ENCODE measurements at regions not wholly inside any gene's neighbourhood (a gene's known extent, or its start where the extent isn't known, plus 50 kb on each side); places are given as distances from the start of the nearest gene placed in this dataset.

GRCh38 chr1:229107304-229107815 lies 163.6 kb upstream of the RAB4A start:
- Histone ChIP-seq H3K36me3 (ENCODE audit: insufficient read depth) (no peaks in the 10 kb centered on the region), H3K4me2 (no peak overlapping the region), H3K27ac (ENCODE audit: low read depth) (no peak overlapping the region), H3K4me1 (ENCODE audit: insufficient read depth) (0 out of 2 replicates have a peak, but pooled peaks cover 5% of the 10 kb centered on the region), H2AFZ (no peak overlapping the region), H3K4me3 (no peak overlapping the region), H4K20me1 (replicated peaks; ENCODE audit: insufficient read depth) (no peaks in the 10 kb centered on the region), H3F3A (replicated peaks; ENCODE audit: low read depth) (no peaks in the 10 kb centered on the region), H3K79me2 (replicated peaks; ENCODE audit: insufficient read depth) (no peaks in the 10 kb centered on the region), H3K27me3 (ENCODE audit: insufficient read depth) (no peaks in the 10 kb centered on the region), H3K9me2 (ENCODE audit: insufficient read depth) (no peaks in the 10 kb centered on the region)
- DNase-seq (ENCODE audit: low spot score) (no peak), ATAC-seq (no peak)
- TF ChIP-seq ZNF462 (CRISPR knock-in tag; IDR thresholded peaks at IDR 0.05) (no peak), EZH2 (IDR thresholded peaks at IDR 0.05; ENCODE audit: low read depth, unreplicated experiment) (no peak), EZH2phosphoT487 (IDR thresholded peaks at IDR 0.05; ENCODE audit: unreplicated experiment) (no peak), STAT1 (IDR thresholded peaks at IDR 0.05; ENCODE audit: unreplicated experiment) (no peak), POLR2AphosphoS5 (IDR thresholded peaks at IDR 0.05; ENCODE audit: low read depth) (no peak)
- no peak overlapping the region for H3K4me3 Mint-ChIP-seq
- H3K9me3 Mint-ChIP-seq = no peaks in the 10 kb centered on the region; the same call in 2 of the 3 replicates
- H3K27me3 Mint-ChIP-seq (ENCODE audit: insufficient read depth, low read depth, poor library complexity) = peaks cover 1% of the 10 kb centered on the region
- H3K4me1 Mint-ChIP-seq = peaks cover 27% of the 10 kb centered on the region
- no peaks in the 10 kb centered on the region; the same call in 2 of the 3 replicates for H3K36me3 Mint-ChIP-seq (ENCODE audit: low read depth)
- no peak overlapping the region for H3K27ac Mint-ChIP-seq

GRCh38 chr1:229107972-229108371 lies 162.9 kb upstream of the RAB4A start:
- no peak overlapping the region for H2AFZ ChIP-seq
- Mint-ChIP-seq H3K4me1 (peaks cover 25% of the 10 kb centered on the region), H3K9me3 (no peaks in the 10 kb centered on the region; the same call in 2 of the 3 replicates), H3K27me3 (ENCODE audit: insufficient read depth, low read depth, poor library complexity) (peaks cover 2% of the 10 kb centered on the region), H3K36me3 (ENCODE audit: low read depth) (no peaks in the 10 kb centered on the region; the same call in 2 of the 3 replicates), H3K27ac (no peak overlapping the region), H3K4me3 (no peak overlapping the region; the same call in 2 of the 3 replicates)
- no peaks in the 10 kb centered on the region for H4K20me1 ChIP-seq (replicated peaks; ENCODE audit: insufficient read depth)
- H3K9me2 ChIP-seq (ENCODE audit: insufficient read depth) = no peaks in the 10 kb centered on the region
- H3K4me1 ChIP-seq (ENCODE audit: insufficient read depth) = 0 out of 2 replicates have a peak, but pooled peaks cover 5% of the 10 kb centered on the region
- TF ChIP-seq REST (IDR thresholded peaks at IDR 0.05; ENCODE audit: unreplicated experiment) = no peak
- H3K27me3 ChIP-seq (ENCODE audit: insufficient read depth) = no peaks in the 10 kb centered on the region
- DNase-seq (ENCODE audit: low spot score) (no peak), ATAC-seq (no peak)
- no peaks in the 10 kb centered on the region for H3F3A ChIP-seq (replicated peaks; ENCODE audit: low read depth)
- H3K4me2 ChIP-seq = no peak overlapping the region
- H3K79me2 ChIP-seq (replicated peaks; ENCODE audit: insufficient read depth) = no peaks in the 10 kb centered on the region
- no peak overlapping the region for H3K4me3 ChIP-seq
- no peaks in the 10 kb centered on the region for H3K36me3 ChIP-seq (ENCODE audit: insufficient read depth)
- no peak overlapping the region for H3K27ac ChIP-seq (ENCODE audit: low read depth)

Measured in GM23338 (cell line).